H9 (cell line): ENCODE measurements at regions not wholly inside any gene's neighbourhood (a gene's known extent, or its start where the extent isn't known, plus 50 kb on each side); places are given as distances from the start of the nearest gene placed in this dataset.

ENCODE experiments used
- DNase-seq: peaks from one replicate; pipeline ENCODE4 v3.0.0-alpha.2; 2017
- H2AFZ ChIP-seq: one replicate; pipeline ENCODE4 v1.6.1; 2013; ENCODE audit warnings: mild to moderate bottlenecking, low read length, control low read depth, moderate library complexity
- H2AK5ac ChIP-seq: 2 replicates; pipeline ENCODE4 v1.6.1; 2013; ENCODE audit warnings: low read length, control low read depth, mixed read lengths; ENCODE audit not compliant: insufficient read length
- H2BK120ac ChIP-seq: one replicate; pipeline ENCODE4 v1.6.1; 2013; ENCODE audit warnings: low read depth, mild to moderate bottlenecking, low read length, control low read depth, inconsistent platforms; ENCODE audit not compliant: poor library complexity, severe bottlenecking
- H2BK12ac ChIP-seq: 2 replicates; pipeline ENCODE4 v1.6.1; 2013; ENCODE audit warnings: low read length, control low read depth, mixed read lengths, low read depth; ENCODE audit not compliant: insufficient read length
- H2BK15ac ChIP-seq: 2 replicates; pipeline ENCODE4 v1.6.1; 2013; ENCODE audit warnings: low read depth, low read length, control low read depth
- H2BK20ac ChIP-seq: one replicate; pipeline ENCODE4 v1.6.1; 2013; ENCODE audit warnings: low read depth, mild to moderate bottlenecking, low read length, control low read depth, inconsistent platforms; ENCODE audit not compliant: poor library complexity, severe bottlenecking
- H2BK5ac ChIP-seq: 2 replicates; pipeline ENCODE4 v1.6.1; 2013; ENCODE audit warnings: low read length, control low read depth, mixed read lengths; ENCODE audit not compliant: insufficient read length
- H3K14ac ChIP-seq: 2 replicates; pipeline ENCODE4 v1.6.1; 2013; ENCODE audit warnings: low read length, control low read depth; ENCODE audit not compliant: insufficient read depth
- H3K18ac ChIP-seq: 2 replicates; pipeline ENCODE4 v1.6.1; 2013; ENCODE audit warnings: low read depth, mild to moderate bottlenecking, mixed read lengths, low read length, control low read depth; ENCODE audit not compliant: insufficient read length
- H3K23ac ChIP-seq: 2 replicates; pipeline ENCODE4 v1.6.1; 2013; ENCODE audit warnings: low read length, control low read depth, mixed read lengths, low read depth; ENCODE audit not compliant: insufficient read length
- H3K23me2 ChIP-seq: 2 replicates; pipeline ENCODE4 v1.6.1; 2013; ENCODE audit warnings: low read depth, mild to moderate bottlenecking, mixed read lengths, low read length, control low read depth; ENCODE audit not compliant: insufficient read length, poor library complexity, severe bottlenecking
- H3K27ac ChIP-seq: 2 replicates; pipeline ENCODE4 v1.5.1; 2013; ENCODE audit warnings: low read length, control low read depth, mixed read lengths, low read depth; ENCODE audit not compliant: insufficient read length
- H3K27me3 ChIP-seq: 2 replicates; pipeline ENCODE4 v1.6.1; 2013; ENCODE audit warnings: low read length, control low read depth, inconsistent platforms; ENCODE audit not compliant: insufficient read depth
- H3K4ac ChIP-seq: 2 replicates; pipeline ENCODE4 v1.6.1; 2013; ENCODE audit warnings: low read depth, mild to moderate bottlenecking, control low read depth, inconsistent platforms, low read length, moderate library complexity
- H3K4me1 ChIP-seq: 2 replicates; pipeline ENCODE4 v1.6.1; 2013; ENCODE audit warnings: low read length, control low read depth, inconsistent platforms; ENCODE audit not compliant: insufficient read depth
- H3K4me2 ChIP-seq: 2 replicates; pipeline ENCODE4 v1.6.1; 2013; ENCODE audit warnings: low read length, control low read depth, mixed read lengths; ENCODE audit not compliant: insufficient read length, insufficient read depth
- H3K56ac ChIP-seq: 2 replicates; pipeline ENCODE4 v1.6.1; 2013; ENCODE audit warnings: low read depth, mild to moderate bottlenecking, mixed read lengths, low read length, control low read depth; ENCODE audit not compliant: insufficient read length
- H3K79me1 ChIP-seq: 2 replicates; pipeline ENCODE4 v1.6.1; 2013; ENCODE audit warnings: low read depth, mild to moderate bottlenecking, moderate library complexity, low read length, control low read depth, inconsistent platforms; ENCODE audit not compliant: insufficient read depth, poor library complexity, severe bottlenecking
- H3K79me2 ChIP-seq: 2 replicates; pipeline ENCODE4 v1.6.1; 2013; ENCODE audit warnings: low read length, control low read depth, inconsistent platforms; ENCODE audit not compliant: insufficient read depth
- H3K9ac ChIP-seq: 2 replicates; pipeline ENCODE4 v1.6.1; 2013; ENCODE audit warnings: low read length, control low read depth, mixed read lengths; ENCODE audit not compliant: insufficient read length; ENCODE audit errors: extremely low read depth
- H3K9me3 ChIP-seq: one replicate; pipeline ENCODE4 v1.6.1; 2013; ENCODE audit warnings: low read depth, low read length, inconsistent platforms; ENCODE audit not compliant: control insufficient read depth
- H3T11ph ChIP-seq: one replicate; pipeline ENCODE4 v1.6.1; 2013; ENCODE audit warnings: mild to moderate bottlenecking, low read length, control low read depth, inconsistent platforms
- H4K20me1 ChIP-seq: one replicate; pipeline ENCODE4 v1.6.1; 2013; ENCODE audit not compliant: control insufficient read depth, insufficient read length, insufficient read depth
- H4K5ac ChIP-seq: 2 replicates; pipeline ENCODE4 v1.6.1; 2013; ENCODE audit warnings: low read depth, mild to moderate bottlenecking, mixed read lengths, low read length, control low read depth; ENCODE audit not compliant: insufficient read length
- H4K8ac ChIP-seq: replicated peaks from 2 replicates; pipeline ENCODE4 v1.6.1; 2013; ENCODE audit warnings: low read length, control low read depth, mixed read lengths, low read depth; ENCODE audit not compliant: insufficient read length
- H4K91ac ChIP-seq: 2 replicates; pipeline ENCODE4 v1.6.1; 2013; ENCODE audit warnings: low read depth, mild to moderate bottlenecking, moderate library complexity, mixed read lengths, low read length, control low read depth; ENCODE audit not compliant: insufficient read length
- H3K27ac Mint-ChIP-seq, 3 experiments: 2 replicates in 2 of 3; 3 replicates in 1 of 3; pipeline ENCODE4 v1.8.0; 2020 to 2021; ENCODE audit warnings: mixed read lengths in 3 of 3, mild to moderate bottlenecking in 1 of 3, moderate library complexity in 1 of 3
- H3K27me3 Mint-ChIP-seq: 2 replicates; pipeline ENCODE4 v1.8.0; 2021; ENCODE audit warnings: low read depth, mild to moderate bottlenecking, moderate library complexity, mixed read lengths
- H3K36me3 Mint-ChIP-seq, 3 experiments: 2 replicates in 2 of 3; 3 replicates in 1 of 3; pipeline ENCODE4 v1.8.0; 2020 to 2021; ENCODE audit warnings: low read depth in 3 of 3, mixed read lengths in 3 of 3; ENCODE audit not compliant: insufficient read depth in 1 of 3
- H3K4me1 Mint-ChIP-seq, 2 experiments: 2 replicates each; pipeline ENCODE4 v1.8.0; 2020; ENCODE audit warnings: mixed read lengths in 2 of 2
- H3K4me3 Mint-ChIP-seq, 2 experiments: 2 replicates in 1 of 2; 3 replicates in 1 of 2; pipeline ENCODE4 v1.8.0; 2020 to 2021; ENCODE audit warnings: mild to moderate bottlenecking in 2 of 2, mixed read lengths in 2 of 2, moderate library complexity in 1 of 2
- H3K9me3 Mint-ChIP-seq, 2 experiments: 2 replicates in 1 of 2; 3 replicates in 1 of 2; pipeline ENCODE4 v1.8.0; 2020; ENCODE audit warnings: mild to moderate bottlenecking in 2 of 2, mixed read lengths in 2 of 2, moderate library complexity in 1 of 2
- CTCF ChIP-seq: fragments of 200-600 bp; sonication (generic); conservative IDR thresholded peaks from 3 replicates; pipeline ENCODE4 v1.8.0; 2021; ENCODE audit warnings: antibody characterized with exemption, mild to moderate bottlenecking
- WGBS: extraction: QIAGEN DNeasy Blood & Tissue Kit; methylation state at CpG from one replicate; pipeline ENCODE4 v1.1.7; 2013; ENCODE audit warnings: missing lambda C conversion rate, low lambda C conversion rate, mixed read lengths; ENCODE audit not compliant: insufficient read length; ENCODE audit errors: extremely low coverage; 5-methylcytosine and 5-hydroxymethylcytosine counted together

GRCh38 chr11:23903044-23903704, 593.7 kb upstream of the LUZP2 start:
- no peaks in the 10 kb centered on the region for H3K9me3 Mint-ChIP-seq
- H3K27ac ChIP-seq, result no peak overlapping the region

More at GRCh38 chr11:23903044-23903704, 593.7 kb upstream of the LUZP2 start:
- Histone ChIP-seq H3K18ac (no peak overlapping the region), H3K4ac (no peak overlapping the region), H3K79me1 (no peaks in the 10 kb centered on the region), H2AK5ac (no peak overlapping the region), H3K9me3 (no peaks in the 10 kb centered on the region), H2AFZ (no peak overlapping the region), H3K56ac (no peak overlapping the region), H3K23me2 (no peaks in the 10 kb centered on the region), H4K20me1 (no peaks in the 10 kb centered on the region), H4K8ac (no peak overlapping the region), H3K27me3 (no peaks in the 10 kb centered on the region), H3K23ac (no peak overlapping the region), H3K4me2 (no peak overlapping the region), H2BK5ac (no peak overlapping the region), H3T11ph (no peak overlapping the region), H3K4me1 (no peaks in the 10 kb centered on the region), H2BK20ac (no peak overlapping the region), H2BK120ac (no peak overlapping the region), H3K14ac (no peak overlapping the region), H3K79me2 (no peaks in the 10 kb centered on the region), H4K5ac (no peak overlapping the region), H3K9ac (no peak overlapping the region), H4K91ac (no peak overlapping the region), H2BK15ac (no peak overlapping the region), H2BK12ac (no peak overlapping the region)
- H3K27ac Mint-ChIP-seq, result no peak overlapping the region
- no peaks in the 10 kb centered on the region for H3K4me1 Mint-ChIP-seq
- TF ChIP-seq CTCF, result no peak
- H3K4me3 Mint-ChIP-seq, result no peak overlapping the region
- no CpG with 5 or more reads among the region's 7 CpGs for WGBS
- no peak for DNase-seq
- H3K36me3 Mint-ChIP-seq, result no peaks in the 10 kb centered on the region
- H3K27me3 Mint-ChIP-seq, result no peaks in the 10 kb centered on the region
